HL-60 (cell line): ENCODE measurements at regions not wholly inside any gene's neighbourhood (a gene's known extent, or its start where the extent isn't known, plus 50 kb on each side); places are given as distances from the start of the nearest gene placed in this dataset.

Source experiments
- CTCF ChIP-seq: IDR thresholded peaks from one replicate; pipeline ENCODE4 v1.5.1; 2011; ENCODE audit warnings: low read length, control low read depth, inconsistent platforms; ENCODE audit not compliant: insufficient read depth
- REST ChIP-seq: IDR thresholded peaks from 2 replicates; pipeline ENCODE4 v1.6.1; 2012; ENCODE audit warnings: low read depth; ENCODE audit not compliant: insufficient replicate concordance

- TF ChIP-seq CTCF, result no peak
- TF ChIP-seq REST, result no peak
These were observed 79.6 kb upstream of the WDR1 start for GRCh38 chr4:10196191-10196590.
